ENCODE measurements at regions not wholly inside any gene's neighbourhood (a gene's known extent, or its start where the extent isn't known, plus 50 kb on each side); places are given as distances from the start of the nearest gene placed in this dataset.

GRCh38 chr1:243979396-243979795 is 71.7 kb upstream of the ZBTB18 start:
- no peaks in the 10 kb centered on the region for H3K27me3 ChIP-seq
- H3K27ac ChIP-seq: no peak overlapping the region
- H3K36me3 ChIP-seq: no peaks in the 10 kb centered on the region
- no peaks in the 10 kb centered on the region for H3K4me1 ChIP-seq
- no peak overlapping the region for H3K4me3 ChIP-seq
- intact Hi-C loops (cut with DNase I; ENCODE audit: low total_unique reads): no loop called here
- TF ChIP-seq POLR2A (IDR thresholded peaks at IDR 0.05) (no peak), CTCF (IDR thresholded peaks at IDR 0.05) (no peak)
- no peak for DNase-seq
- H3K9me3 ChIP-seq: no peaks in the 10 kb centered on the region

- no peaks in the 10 kb centered on the region for H3K9me3 ChIP-seq
- H3K36me3 ChIP-seq: no peaks in the 10 kb centered on the region
- H3K4me3 ChIP-seq: no peak overlapping the region
- no peak overlapping the region for H3K27ac ChIP-seq
- no peaks in the 10 kb centered on the region for H3K27me3 ChIP-seq
- intact Hi-C loops (cut with DNase I; ENCODE audit: low total_unique reads): no loop called here
- no peaks in the 10 kb centered on the region for H3K4me1 ChIP-seq
- no peak for TF ChIP-seq CTCF (IDR thresholded peaks at IDR 0.05)
- no peak for TF ChIP-seq POLR2A (IDR thresholded peaks at IDR 0.05)
- DNase-seq: no peak
Measured at GRCh38 chr1:243977094-243977493, 74.0 kb upstream of the ZBTB18 start.

- Histone ChIP-seq H3K9me3 (no peaks in the 10 kb centered on the region), H3K4me3 (no peak overlapping the region), H3K4me1 (no peaks in the 10 kb centered on the region), H3K27me3 (no peaks in the 10 kb centered on the region), H3K27ac (no peak overlapping the region), H3K36me3 (no peaks in the 10 kb centered on the region)
- DNase-seq: no peak
- intact Hi-C loops (cut with DNase I; ENCODE audit: low total_unique reads): no loop called here
- TF ChIP-seq POLR2A (IDR thresholded peaks at IDR 0.05) (no peak), CTCF (IDR thresholded peaks at IDR 0.05) (no peak)
Measured at GRCh38 chr1:243974451-243975292, 76.4 kb upstream of the ZBTB18 start.

- TF ChIP-seq POLR2A (IDR thresholded peaks at IDR 0.05) (no peak), CTCF (IDR thresholded peaks at IDR 0.05) (no peak)
- H3K27ac ChIP-seq: no peak overlapping the region
- intact Hi-C loops (cut with DNase I; ENCODE audit: low total_unique reads): no loop called here
- H3K4me1 ChIP-seq: no peaks in the 10 kb centered on the region
- no peaks in the 10 kb centered on the region for H3K36me3 ChIP-seq
- no peak for DNase-seq
- H3K9me3 ChIP-seq: no peaks in the 10 kb centered on the region
- H3K27me3 ChIP-seq: no peaks in the 10 kb centered on the region
- no peak overlapping the region for H3K4me3 ChIP-seq
Measured at GRCh38 chr1:243973169-243973568, 77.9 kb upstream of the ZBTB18 start.

GRCh38 chr1:243970077-243970476 is 81.0 kb upstream of the ZBTB18 start:
- no peaks in the 10 kb centered on the region for H3K9me3 ChIP-seq
- no peak for DNase-seq
- TF ChIP-seq POLR2A (IDR thresholded peaks at IDR 0.05): no peak
- no peak for TF ChIP-seq CTCF (IDR thresholded peaks at IDR 0.05)
- no peaks in the 10 kb centered on the region for H3K27me3 ChIP-seq
- no peaks in the 10 kb centered on the region for H3K36me3 ChIP-seq
- no peaks in the 10 kb centered on the region for H3K4me1 ChIP-seq
- H3K27ac ChIP-seq: no peak overlapping the region
- H3K4me3 ChIP-seq: no peak overlapping the region
- intact Hi-C loops (cut with DNase I; ENCODE audit: low total_unique reads): no loop called here
